HCT116 (cell line): ENCODE measurements at regions not wholly inside any gene's neighbourhood (a gene's known extent, or its start where the extent isn't known, plus 50 kb on each side); places are given as distances from the start of the nearest gene placed in this dataset.

Experiments used
- CEBPB ChIP-seq: IDR thresholded peaks from 2 replicates; pipeline ENCODE4 v1.6.1; 2012; ENCODE audit warnings: low read depth
- EGR1 ChIP-seq: IDR thresholded peaks from 2 replicates; pipeline ENCODE4 v1.6.1; 2012; ENCODE audit warnings: low read depth
- EZH2 ChIP-seq: fragments of 200-600 bp; sonication (generic); IDR thresholded peaks from 2 replicates; pipeline ENCODE4 v1.6.1; 2017; ENCODE audit warnings: antibody characterized with exemption, mixed run types
- EZH2phosphoT487 ChIP-seq: fragments of 200-600 bp; IDR thresholded peaks from 2 replicates; pipeline ENCODE4 v1.6.1; 2018; ENCODE audit warnings: antibody characterized with exemption, borderline replicate concordance
- FOSL1 ChIP-seq: IDR thresholded peaks from 2 replicates; pipeline ENCODE4 v1.6.1; 2012; ENCODE audit warnings: low read depth
- POLR2A ChIP-seq: IDR thresholded peaks from 2 replicates; pipeline ENCODE4 v1.7.0; 2011; ENCODE audit warnings: borderline replicate concordance; ENCODE audit not compliant: insufficient read depth, insufficient read length; ENCODE audit errors: extremely low read depth
- POLR2AphosphoS5 ChIP-seq: IDR thresholded peaks from 2 replicates; pipeline ENCODE4 v1.6.1; 2011; ENCODE audit warnings: mild to moderate bottlenecking, low read depth, low read length, moderate library complexity
- SIN3A ChIP-seq: IDR thresholded peaks from 2 replicates; pipeline ENCODE4 v1.6.1; 2012; ENCODE audit warnings: low read depth
- YY1 ChIP-seq: IDR thresholded peaks from 2 replicates; pipeline ENCODE4 v1.6.1; 2011; ENCODE audit warnings: low read length, low read depth, moderate library complexity, mild to moderate bottlenecking; ENCODE audit not compliant: insufficient replicate concordance; ENCODE audit errors: extremely low read depth
- ZNF274 ChIP-seq: fragments of 200-500 bp; sonication (Bioruptor generic); IDR thresholded peaks from 2 replicates; pipeline ENCODE4 v1.6.1; 2014; ENCODE audit warnings: mild to moderate bottlenecking, low read depth, low read length, inconsistent platforms
- TF ChIP-seq, protein P1 (sequence below), 3 experiments: fragments of 200-600 bp in 1 of 3; sonication (generic) in 1 of 3; IDR thresholded peaks in 2 of 3; conservative IDR thresholded peaks in 1 of 3; 2 replicates each; pipeline ENCODE4 v1.5.1; 2012 to 2017; ENCODE audit warnings: low read depth in 2 of 3, low read length in 2 of 3, antibody characterized with exemption in 1 of 3, borderline replicate concordance in 1 of 3, control low read depth in 1 of 3, mild to moderate bottlenecking in 1 of 3, mixed read lengths in 1 of 3, mixed run types in 1 of 3, moderate library complexity in 1 of 3; ENCODE audit not compliant: insufficient read depth in 1 of 3
- TF ChIP-seq, protein P2 (sequence below): IDR thresholded peaks from 2 replicates; pipeline ENCODE4 v1.6.1; 2012; ENCODE audit warnings: low read depth

DNA sequence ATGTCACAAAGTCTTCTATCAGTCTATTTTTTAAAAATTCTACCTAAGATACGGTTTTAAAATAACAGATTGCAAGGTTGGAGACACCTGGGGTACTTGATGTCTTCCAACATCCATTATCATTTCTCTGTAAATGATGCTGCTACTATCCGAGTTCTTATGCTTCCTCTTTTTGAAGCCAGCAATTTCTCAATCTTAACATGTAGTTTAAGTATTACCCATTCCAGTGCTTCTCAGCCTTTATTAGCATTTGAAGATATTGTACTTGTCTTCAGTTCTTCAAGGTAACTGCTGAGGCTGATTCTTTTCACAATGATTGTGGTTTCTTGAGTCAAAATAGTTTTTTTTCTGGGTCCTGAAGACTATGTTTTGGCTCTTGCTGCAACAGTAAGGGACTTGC is 96.4 kb upstream of the SELENOP start:
- no peak for TF ChIP-seq POLR2A
- TF ChIP-seq, protein P1, sequence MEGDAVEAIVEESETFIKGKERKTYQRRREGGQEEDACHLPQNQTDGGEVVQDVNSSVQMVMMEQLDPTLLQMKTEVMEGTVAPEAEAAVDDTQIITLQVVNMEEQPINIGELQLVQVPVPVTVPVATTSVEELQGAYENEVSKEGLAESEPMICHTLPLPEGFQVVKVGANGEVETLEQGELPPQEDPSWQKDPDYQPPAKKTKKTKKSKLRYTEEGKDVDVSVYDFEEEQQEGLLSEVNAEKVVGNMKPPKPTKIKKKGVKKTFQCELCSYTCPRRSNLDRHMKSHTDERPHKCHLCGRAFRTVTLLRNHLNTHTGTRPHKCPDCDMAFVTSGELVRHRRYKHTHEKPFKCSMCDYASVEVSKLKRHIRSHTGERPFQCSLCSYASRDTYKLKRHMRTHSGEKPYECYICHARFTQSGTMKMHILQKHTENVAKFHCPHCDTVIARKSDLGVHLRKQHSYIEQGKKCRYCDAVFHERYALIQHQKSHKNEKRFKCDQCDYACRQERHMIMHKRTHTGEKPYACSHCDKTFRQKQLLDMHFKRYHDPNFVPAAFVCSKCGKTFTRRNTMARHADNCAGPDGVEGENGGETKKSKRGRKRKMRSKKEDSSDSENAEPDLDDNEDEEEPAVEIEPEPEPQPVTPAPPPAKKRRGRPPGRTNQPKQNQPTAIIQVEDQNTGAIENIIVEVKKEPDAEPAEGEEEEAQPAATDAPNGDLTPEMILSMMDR (IDR thresholded peaks at IDR 0.05 in 2 of 3, conservative IDR thresholded peaks at IDR 0.05 in 1 of 3; ENCODE audit: borderline replicate concordance in 1 of 3, insufficient read depth in 1 of 3, low read depth in 2 of 3, low read length in 2 of 3) = no peak
- TF ChIP-seq CEBPB = no peak
- TF ChIP-seq EZH2phosphoT487 = no peak
- TF ChIP-seq FOSL1 = no peak
- TF ChIP-seq POLR2AphosphoS5 = no peak
- no peak for TF ChIP-seq SIN3A
- TF ChIP-seq EGR1 = no peak
- TF ChIP-seq, protein P2, sequence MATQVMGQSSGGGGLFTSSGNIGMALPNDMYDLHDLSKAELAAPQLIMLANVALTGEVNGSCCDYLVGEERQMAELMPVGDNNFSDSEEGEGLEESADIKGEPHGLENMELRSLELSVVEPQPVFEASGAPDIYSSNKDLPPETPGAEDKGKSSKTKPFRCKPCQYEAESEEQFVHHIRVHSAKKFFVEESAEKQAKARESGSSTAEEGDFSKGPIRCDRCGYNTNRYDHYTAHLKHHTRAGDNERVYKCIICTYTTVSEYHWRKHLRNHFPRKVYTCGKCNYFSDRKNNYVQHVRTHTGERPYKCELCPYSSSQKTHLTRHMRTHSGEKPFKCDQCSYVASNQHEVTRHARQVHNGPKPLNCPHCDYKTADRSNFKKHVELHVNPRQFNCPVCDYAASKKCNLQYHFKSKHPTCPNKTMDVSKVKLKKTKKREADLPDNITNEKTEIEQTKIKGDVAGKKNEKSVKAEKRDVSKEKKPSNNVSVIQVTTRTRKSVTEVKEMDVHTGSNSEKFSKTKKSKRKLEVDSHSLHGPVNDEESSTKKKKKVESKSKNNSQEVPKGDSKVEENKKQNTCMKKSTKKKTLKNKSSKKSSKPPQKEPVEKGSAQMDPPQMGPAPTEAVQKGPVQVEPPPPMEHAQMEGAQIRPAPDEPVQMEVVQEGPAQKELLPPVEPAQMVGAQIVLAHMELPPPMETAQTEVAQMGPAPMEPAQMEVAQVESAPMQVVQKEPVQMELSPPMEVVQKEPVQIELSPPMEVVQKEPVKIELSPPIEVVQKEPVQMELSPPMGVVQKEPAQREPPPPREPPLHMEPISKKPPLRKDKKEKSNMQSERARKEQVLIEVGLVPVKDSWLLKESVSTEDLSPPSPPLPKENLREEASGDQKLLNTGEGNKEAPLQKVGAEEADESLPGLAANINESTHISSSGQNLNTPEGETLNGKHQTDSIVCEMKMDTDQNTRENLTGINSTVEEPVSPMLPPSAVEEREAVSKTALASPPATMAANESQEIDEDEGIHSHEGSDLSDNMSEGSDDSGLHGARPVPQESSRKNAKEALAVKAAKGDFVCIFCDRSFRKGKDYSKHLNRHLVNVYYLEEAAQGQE = no peak
- no peak for TF ChIP-seq EZH2
- no peak for TF ChIP-seq ZNF274
- no peak for TF ChIP-seq YY1
